Neuron (in vitro differentiated cells): ENCODE measurements at regions not wholly inside any gene's neighbourhood (a gene's known extent, or its start where the extent isn't known, plus 50 kb on each side); places are given as distances from the start of the nearest gene placed in this dataset.
"Not testable (repeated sequence)": the region's sequence is repeated elsewhere in the genome, so short reads cannot be mapped to it uniquely, and the experiment has no call there.

Experiments used
- H2AFZ ChIP-seq: one replicate; pipeline ENCODE4 v1.6.1; 2013; ENCODE audit warnings: low read depth, mild to moderate bottlenecking, inconsistent platforms, low read length, moderate library complexity
- H3K27me3 ChIP-seq: one replicate; pipeline ENCODE4 v1.6.1; 2013; ENCODE audit warnings: low read length; ENCODE audit not compliant: insufficient read depth
- H3K36me3 ChIP-seq: one replicate; pipeline ENCODE4 v1.6.1; 2013; ENCODE audit warnings: low read length; ENCODE audit not compliant: insufficient read depth
- H3K4me1 ChIP-seq: one replicate; pipeline ENCODE4 v1.6.1; 2013; ENCODE audit warnings: low read length; ENCODE audit not compliant: insufficient read depth
- H3K4me3 ChIP-seq: 2 replicates; pipeline ENCODE4 v1.5.1; 2013; ENCODE audit warnings: mild to moderate bottlenecking, low read length, moderate library complexity
- H3K9me3 ChIP-seq: one replicate; pipeline ENCODE4 v1.6.1; 2013; ENCODE audit warnings: low read length

GRCh38 chrX:109125304-109125703 is 356.6 kb downstream of the GUCY2F start:
- Histone ChIP-seq H3K9me3 (no peaks in the 10 kb centered on the region), H2AFZ (no peak overlapping the region), H3K27me3 (no peaks in the 10 kb centered on the region), H3K4me3 (no peak overlapping the region), H3K4me1 (no peaks in the 10 kb centered on the region), H3K36me3 (no peaks in the 10 kb centered on the region)

GRCh38 chrX:109089359-109089758 is 353.0 kb upstream of the IRS4 start:
- no peaks in the 10 kb centered on the region for H3K27me3 ChIP-seq
- H3K4me3 ChIP-seq, result no peak overlapping the region
- H3K36me3 ChIP-seq, result no peaks in the 10 kb centered on the region
- H3K9me3 ChIP-seq, result no peaks in the 10 kb centered on the region
- H2AFZ ChIP-seq, result no peak overlapping the region
- no peaks in the 10 kb centered on the region for H3K4me1 ChIP-seq

- no peaks in the 10 kb centered on the region for H3K36me3 ChIP-seq
- no peaks in the 10 kb centered on the region for H3K27me3 ChIP-seq
- no peak overlapping the region for H3K4me3 ChIP-seq
- no peaks in the 10 kb centered on the region for H3K9me3 ChIP-seq
- no peaks in the 10 kb centered on the region for H3K4me1 ChIP-seq
- no peak overlapping the region for H2AFZ ChIP-seq
These were observed 341.4 kb upstream of the IRS4 start for GRCh38 chrX:109077788-109078187.

- not testable (repeated sequence) for H2AFZ ChIP-seq, H3K36me3 ChIP-seq, H3K9me3 ChIP-seq, H3K4me3 ChIP-seq, H3K27me3 ChIP-seq, H3K4me1 ChIP-seq
These were observed 317.8 kb upstream of the IRS4 start for GRCh38 chrX:109054181-109054581.

GRCh38 chrX:109049903-109050302 is 313.5 kb upstream of the IRS4 start:
- no peaks in the 10 kb centered on the region for H3K9me3 ChIP-seq
- no peak overlapping the region for H3K4me3 ChIP-seq
- no peaks in the 10 kb centered on the region for H3K27me3 ChIP-seq
- no peaks in the 10 kb centered on the region for H3K4me1 ChIP-seq
- H2AFZ ChIP-seq, result no peak overlapping the region
- H3K36me3 ChIP-seq, result no peaks in the 10 kb centered on the region

GRCh38 chrX:109049416-109049815 is 313.1 kb upstream of the IRS4 start:
- H3K27me3 ChIP-seq, result no peaks in the 10 kb centered on the region
- no peaks in the 10 kb centered on the region for H3K9me3 ChIP-seq
- no peaks in the 10 kb centered on the region for H3K36me3 ChIP-seq
- no peak overlapping the region for H3K4me3 ChIP-seq
- H3K4me1 ChIP-seq, result no peaks in the 10 kb centered on the region
- H2AFZ ChIP-seq, result no peak overlapping the region

- Histone ChIP-seq H2AFZ (peak overlapping the region; percentile 9), H3K4me1 (peaks cover 8% of the 10 kb centered on the region), H3K9me3 (no peaks in the 10 kb centered on the region), H3K4me3 (no peak overlapping the region), H3K27me3 (no peaks in the 10 kb centered on the region), H3K36me3 (no peaks in the 10 kb centered on the region)
These were observed 303.7 kb upstream of the IRS4 start for GRCh38 chrX:109040057-109040456.

- Histone ChIP-seq H2AFZ (no peak overlapping the region), H3K36me3 (no peaks in the 10 kb centered on the region), H3K27me3 (no peaks in the 10 kb centered on the region), H3K4me1 (peaks cover 8% of the 10 kb centered on the region), H3K4me3 (no peak overlapping the region), H3K9me3 (no peaks in the 10 kb centered on the region)
These were observed 300.3 kb upstream of the IRS4 start for GRCh38 chrX:109036624-109037023.

- Histone ChIP-seq H3K27me3 (no peaks in the 10 kb centered on the region), H2AFZ (no peak overlapping the region), H3K9me3 (no peaks in the 10 kb centered on the region), H3K4me3 (no peak overlapping the region), H3K36me3 (no peaks in the 10 kb centered on the region), H3K4me1 (no peaks in the 10 kb centered on the region)
These were observed 257.5 kb upstream of the IRS4 start for GRCh38 chrX:108993909-108994308.

- not testable (repeated sequence) for H3K27me3 ChIP-seq, H3K9me3 ChIP-seq
These were observed 236.5 kb upstream of the IRS4 start for GRCh38 chrX:108972899-108973298.

GRCh38 chrX:108947205-108947604 is 210.8 kb upstream of the IRS4 start:
- Histone ChIP-seq H3K36me3 (no peaks in the 10 kb centered on the region), H3K27me3 (no peaks in the 10 kb centered on the region), H3K4me3 (no peak overlapping the region), H2AFZ (no peak overlapping the region), H3K4me1 (no peaks in the 10 kb centered on the region), H3K9me3 (no peaks in the 10 kb centered on the region)

More at GRCh38 chrX:108972899-108973298, 236.5 kb upstream of the IRS4 start:
- not testable (repeated sequence) for H2AFZ ChIP-seq, H3K4me1 ChIP-seq, H3K36me3 ChIP-seq, H3K4me3 ChIP-seq

- no peaks in the 10 kb centered on the region for H3K9me3 ChIP-seq
- no peaks in the 10 kb centered on the region for H3K36me3 ChIP-seq
- H3K4me1 ChIP-seq, result no peaks in the 10 kb centered on the region
- H2AFZ ChIP-seq, result no peak overlapping the region
- H3K4me3 ChIP-seq, result no peak overlapping the region
- H3K27me3 ChIP-seq, result no peaks in the 10 kb centered on the region
These were observed 210.2 kb upstream of the IRS4 start for GRCh38 chrX:108946531-108946930.

GRCh38 chrX:108945883-108946523 is 209.6 kb upstream of the IRS4 start:
- Histone ChIP-seq H3K36me3 (no peaks in the 10 kb centered on the region), H3K27me3 (no peaks in the 10 kb centered on the region)

GRCh38 chrX:108914791-108915190 is 178.4 kb upstream of the IRS4 start:
- Histone ChIP-seq H3K27me3 (no peaks in the 10 kb centered on the region), H2AFZ (no peak overlapping the region), H3K4me1 (no peaks in the 10 kb centered on the region), H3K4me3 (no peak overlapping the region), H3K9me3 (no peaks in the 10 kb centered on the region), H3K36me3 (no peaks in the 10 kb centered on the region)

More at GRCh38 chrX:108945883-108946523, 209.6 kb upstream of the IRS4 start:
- H3K9me3 ChIP-seq, result no peaks in the 10 kb centered on the region
- no peak overlapping the region for H3K4me3 ChIP-seq
- no peaks in the 10 kb centered on the region for H3K4me1 ChIP-seq
- H2AFZ ChIP-seq, result no peak overlapping the region
